ENCODE measurements at regions not wholly inside any gene's neighbourhood (a gene's known extent, or its start where the extent isn't known, plus 50 kb on each side); places are given as distances from the start of the nearest gene placed in this dataset.
"Not testable (repeated sequence)": the region's sequence is repeated elsewhere in the genome, so short reads cannot be mapped to it uniquely, and the experiment has no call there.

DNA sequence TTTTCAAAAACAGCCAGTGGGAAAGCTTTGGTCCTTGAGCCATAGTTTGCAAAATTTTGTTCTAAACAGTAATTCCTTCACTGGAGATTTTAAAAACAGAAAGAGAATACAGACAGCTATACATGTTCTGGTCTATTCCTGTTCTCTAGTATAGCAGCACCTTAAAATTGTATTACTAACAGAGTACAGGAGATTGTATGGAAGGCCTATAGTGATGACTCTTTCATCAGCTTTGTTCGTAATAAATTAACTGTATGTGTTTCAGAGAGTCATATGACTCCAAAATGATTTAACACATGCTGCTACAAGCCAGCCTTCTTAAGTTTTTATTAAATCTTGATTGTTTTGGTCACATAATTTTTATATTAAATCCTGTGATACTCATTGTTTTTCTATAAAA is 1124.6 kb upstream of the FAM98A start:
- intact Hi-C loops (cut with DNase I), result no loop called here
- Histone ChIP-seq H3K9me3 (ENCODE audit: control insufficient read depth, low read length) (no peaks in the 10 kb centered on the region), H3K4me3 (ENCODE audit: low read length) (no peak overlapping the region), H3K4me1 (ENCODE audit: control insufficient read depth, insufficient read depth, low read length) (no peaks in the 10 kb centered on the region), H3K27ac (ENCODE audit: low read length) (no peak overlapping the region), H3K27me3 (ENCODE audit: control insufficient read depth, insufficient read depth) (no peaks in the 10 kb centered on the region)
- no peak for DNase-seq
- 73% methylated on average over 1 of the region's 1 CpG for WGBS
- ATAC-seq, result no peak

DNA sequence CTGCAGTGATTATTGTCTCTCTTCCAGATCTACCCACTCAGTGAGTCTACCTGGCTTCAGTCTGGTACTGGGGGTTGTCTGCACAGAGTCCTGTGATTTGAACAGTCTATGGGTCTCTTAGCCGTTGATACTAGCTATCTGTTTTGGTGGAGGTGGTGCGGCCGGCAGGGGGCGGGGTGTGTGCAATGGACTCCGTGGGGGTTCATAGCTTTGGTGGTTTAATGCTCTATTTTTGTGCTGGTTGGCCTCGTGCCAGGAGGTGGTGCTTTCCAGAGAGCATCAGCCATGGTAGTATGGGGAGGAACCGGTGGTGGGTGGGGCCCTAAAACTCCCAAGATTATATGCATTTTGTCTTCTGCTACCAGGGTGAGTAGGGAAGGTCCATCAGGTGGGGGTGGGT is 1120.1 kb upstream of the FAM98A start:
- 86% methylated on average over 7 of the region's 7 CpGs for WGBS
- ATAC-seq (no peak), DNase-seq (peak in 2 of 3 donors; percentile 36 to 43)
- intact Hi-C loops (cut with DNase I), result no loop called here
- H3K27ac ChIP-seq (ENCODE audit: low read length), result no peak overlapping the region
- H3K4me1 ChIP-seq (ENCODE audit: control insufficient read depth, insufficient read depth, low read length), result no peaks in the 10 kb centered on the region
- no peak overlapping the region for H3K4me3 ChIP-seq (ENCODE audit: low read length)
- no peaks in the 10 kb centered on the region for H3K27me3 ChIP-seq (ENCODE audit: control insufficient read depth, insufficient read depth)
- H3K9me3 ChIP-seq (ENCODE audit: control insufficient read depth, low read length), result no peaks in the 10 kb centered on the region

DNA sequence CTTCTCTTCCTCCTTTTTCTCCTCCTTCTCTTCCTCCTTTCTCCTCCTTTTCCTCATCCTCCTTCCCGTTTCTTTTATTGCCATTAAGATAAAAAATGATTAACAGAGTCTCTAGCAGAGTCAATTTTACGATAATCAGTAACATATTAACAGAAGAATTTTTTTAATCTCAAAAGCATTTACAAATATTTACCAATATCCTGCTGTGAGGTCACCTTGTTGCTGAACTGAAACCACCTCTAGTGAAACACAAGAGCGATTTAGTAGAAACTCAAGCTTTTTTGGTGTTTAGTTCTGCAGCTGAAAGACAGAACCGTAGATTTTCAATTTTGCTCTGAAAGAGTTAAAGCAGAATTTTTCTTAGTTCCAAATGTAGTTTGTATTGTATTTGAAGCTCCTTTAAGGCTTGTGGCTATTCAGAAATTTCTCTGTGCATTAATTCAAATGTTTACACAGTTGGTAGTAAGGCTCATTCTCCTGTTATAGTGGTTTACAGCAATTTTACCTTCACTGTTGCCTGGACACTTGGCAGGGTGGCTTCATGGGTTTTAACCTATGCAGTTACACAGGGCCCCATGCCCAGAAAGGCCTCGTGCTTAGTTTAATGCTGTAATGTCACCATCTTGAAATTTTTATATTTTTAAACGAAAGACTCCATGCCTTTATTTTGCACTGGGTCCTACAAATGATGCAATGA is 1106.6 kb upstream of the FAM98A start:
- no peak overlapping the region for H3K27ac ChIP-seq (ENCODE audit: low read length)
- H3K9me3 ChIP-seq (ENCODE audit: control insufficient read depth, low read length), result no peaks in the 10 kb centered on the region
- DNase-seq, result no peak
- H3K27me3 ChIP-seq (ENCODE audit: control insufficient read depth, insufficient read depth), result no peaks in the 10 kb centered on the region
- 72% methylated on average over 6 of the region's 6 CpGs for whole genome bisulfite sequencing
- ATAC-seq, result no peak
- H3K4me1 ChIP-seq (ENCODE audit: control insufficient read depth, insufficient read depth, low read length), result no peaks in the 10 kb centered on the region
- intact Hi-C loops (cut with DNase I), result no loop called here
- no peak overlapping the region for H3K4me3 ChIP-seq (ENCODE audit: low read length)

DNA sequence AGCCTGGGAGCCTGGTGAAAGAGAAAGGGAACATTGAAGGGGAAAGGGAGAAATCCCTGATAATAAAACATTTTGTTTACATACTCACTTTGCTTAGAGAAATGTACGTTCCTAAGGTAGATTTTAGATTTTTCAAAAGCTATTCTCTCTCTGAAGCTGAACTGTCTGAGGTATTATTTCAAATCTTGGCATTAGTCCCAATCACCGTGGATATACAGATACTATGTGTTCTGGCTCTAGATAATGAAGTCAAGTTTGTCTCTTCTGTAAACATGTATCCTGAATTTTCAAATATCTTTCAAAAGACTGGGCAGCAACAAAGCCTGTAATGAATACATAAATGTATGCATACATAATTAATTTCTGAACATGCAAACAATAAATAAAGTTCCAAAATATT is 1104.2 kb upstream of the FAM98A start:
- intact Hi-C loops (cut with DNase I), result no loop called here
- Histone ChIP-seq H3K9me3 (ENCODE audit: control insufficient read depth, low read length) (no peaks in the 10 kb centered on the region), H3K27ac (ENCODE audit: low read length) (no peak overlapping the region), H3K4me3 (ENCODE audit: low read length) (no peak overlapping the region), H3K4me1 (ENCODE audit: control insufficient read depth, insufficient read depth, low read length) (no peaks in the 10 kb centered on the region), H3K27me3 (ENCODE audit: control insufficient read depth, insufficient read depth) (no peaks in the 10 kb centered on the region)
- ATAC-seq, result no peak
- DNase-seq, result no peak
- WGBS, result 32% methylated on average over 2 of the region's 2 CpGs

DNA sequence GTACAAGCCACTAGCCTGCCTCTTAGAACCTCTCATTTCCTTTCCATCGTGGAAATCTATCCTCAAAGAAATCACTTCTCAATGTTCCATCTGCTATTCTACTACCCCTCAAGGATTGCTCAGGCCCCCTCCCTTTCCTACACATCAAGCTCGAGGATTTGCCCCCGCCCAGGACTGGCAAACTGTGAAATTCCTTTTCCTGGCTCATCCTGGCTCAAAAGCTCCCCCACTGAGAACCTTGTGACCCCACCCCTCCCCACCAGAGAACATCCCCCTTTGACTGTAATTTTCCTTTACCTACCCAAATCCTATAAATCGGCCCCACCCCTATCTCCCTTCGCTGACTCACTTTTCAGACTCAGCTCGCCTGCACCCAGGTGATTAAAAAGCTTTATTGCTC is 1103.3 kb upstream of the FAM98A start:
- H3K27me3 ChIP-seq (ENCODE audit: control insufficient read depth, insufficient read depth); H3K9me3 ChIP-seq (ENCODE audit: control insufficient read depth, low read length); intact Hi-C loops (cut with DNase I); H3K4me3 ChIP-seq (ENCODE audit: low read length); H3K27ac ChIP-seq (ENCODE audit: low read length); ATAC-seq; H3K4me1 ChIP-seq (ENCODE audit: control insufficient read depth, insufficient read depth, low read length): not testable (repeated sequence)
- 79% methylated on average over 6 of the region's 6 CpGs for WGBS
- peak in 1 of 3 donors; percentile 13 for DNase-seq

DNA sequence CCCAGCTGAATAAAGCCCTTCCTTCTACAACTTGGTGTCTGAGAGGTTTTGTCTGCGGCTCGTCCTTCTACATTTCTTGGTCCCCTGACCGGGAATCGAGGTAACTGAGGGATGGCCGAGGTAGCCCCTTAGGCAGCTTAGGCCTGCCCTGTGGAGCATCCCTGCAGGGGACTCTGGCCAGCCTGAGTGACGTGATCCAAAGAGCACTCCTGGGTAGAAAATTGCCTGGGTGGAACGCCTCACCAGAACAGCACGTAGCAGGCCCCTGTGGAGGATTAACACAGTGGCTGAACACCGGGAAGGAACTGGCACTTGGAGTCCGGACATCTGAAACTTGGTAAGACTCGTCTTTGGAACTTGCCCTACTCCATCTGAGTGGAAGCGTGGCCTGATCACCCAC is 1078.5 kb upstream of the FAM98A start:
- ATAC-seq; H3K27me3 ChIP-seq (ENCODE audit: control insufficient read depth, insufficient read depth); DNase-seq; intact Hi-C loops (cut with DNase I); H3K4me3 ChIP-seq (ENCODE audit: low read length); H3K27ac ChIP-seq (ENCODE audit: low read length); H3K9me3 ChIP-seq (ENCODE audit: control insufficient read depth, low read length); H3K4me1 ChIP-seq (ENCODE audit: control insufficient read depth, insufficient read depth, low read length): not testable (repeated sequence)
- WGBS, result 90% methylated on average over 12 of the region's 12 CpGs

DNA sequence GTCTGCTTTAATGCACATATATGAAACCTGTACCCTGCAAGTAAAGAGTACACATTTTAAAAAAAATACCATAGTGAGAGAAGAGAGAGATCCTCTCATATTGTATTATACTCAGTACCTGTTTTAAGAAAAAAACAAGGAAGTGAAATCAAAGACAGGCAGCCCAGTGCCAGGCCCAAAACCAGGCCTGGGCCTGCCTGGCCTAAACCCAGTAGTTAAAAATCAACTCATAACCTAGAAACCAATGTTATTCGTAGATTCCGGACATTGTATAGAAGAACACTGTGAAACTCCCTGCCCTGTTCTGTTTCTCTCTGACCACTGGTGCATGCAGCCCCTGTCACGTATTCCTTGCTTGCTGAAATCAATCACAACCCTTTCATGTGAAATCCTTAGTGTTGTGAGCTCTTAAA is 1078.0 kb upstream of the FAM98A start:
- ATAC-seq; DNase-seq; H3K4me3 ChIP-seq (ENCODE audit: low read length); H3K4me1 ChIP-seq (ENCODE audit: control insufficient read depth, insufficient read depth, low read length); H3K27me3 ChIP-seq (ENCODE audit: control insufficient read depth, insufficient read depth); intact Hi-C loops (cut with DNase I); H3K9me3 ChIP-seq (ENCODE audit: control insufficient read depth, low read length); H3K27ac ChIP-seq (ENCODE audit: low read length): not testable (repeated sequence)
- 89% methylated on average over 3 of the region's 3 CpGs for WGBS

DNA sequence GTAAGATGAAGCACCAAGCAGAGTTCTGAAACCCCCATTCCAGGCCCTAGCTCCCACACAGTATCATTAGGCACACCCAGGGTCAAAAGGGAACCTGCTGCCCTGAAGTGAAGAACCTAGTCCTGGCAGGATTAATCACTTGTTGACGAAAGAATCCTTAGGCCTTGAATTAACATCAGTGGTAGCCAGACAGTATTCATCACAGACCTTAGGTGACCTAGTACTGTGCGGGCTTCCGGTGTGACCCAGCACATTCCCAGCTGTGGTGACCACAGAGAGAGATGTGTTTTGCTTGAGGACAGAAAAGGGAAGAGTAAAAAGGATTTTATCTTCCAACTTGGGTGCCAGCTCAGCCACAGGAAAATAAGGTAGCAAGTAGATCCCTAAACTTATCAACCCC is 1071.4 kb upstream of the FAM98A start:
- Histone ChIP-seq H3K4me3 (ENCODE audit: low read length) (no peak overlapping the region), H3K27ac (ENCODE audit: low read length) (no peak overlapping the region), H3K4me1 (ENCODE audit: control insufficient read depth, insufficient read depth, low read length) (no peaks in the 10 kb centered on the region), H3K9me3 (ENCODE audit: control insufficient read depth, low read length) (no peaks in the 10 kb centered on the region), H3K27me3 (ENCODE audit: control insufficient read depth, insufficient read depth) (no peaks in the 10 kb centered on the region)
- ATAC-seq (no peak), DNase-seq (no peak)
- 93% methylated on average over 3 of the region's 3 CpGs for WGBS
- intact Hi-C loops (cut with DNase I), result no loop called here

DNA sequence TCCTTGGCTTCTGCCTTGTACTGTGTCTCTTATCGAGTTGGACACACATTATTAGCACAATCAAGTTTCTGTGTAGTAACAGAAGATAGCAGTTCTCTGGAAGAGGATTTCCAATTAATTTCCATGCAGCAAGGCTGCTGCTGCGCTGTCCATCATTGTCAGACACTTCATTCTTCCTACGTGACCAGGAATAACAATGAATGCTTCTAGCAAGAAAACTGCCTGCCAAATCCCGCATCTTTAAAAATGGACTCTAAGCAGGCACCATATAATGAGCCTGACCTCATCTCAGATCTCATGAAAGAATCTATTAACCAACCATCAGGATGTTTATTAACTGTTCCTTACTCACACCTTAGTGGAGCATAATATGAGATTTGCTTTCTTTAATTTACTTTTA is 1067.7 kb upstream of the FAM98A start:
- DNase-seq (no peak), ATAC-seq (no peak)
- H3K27ac ChIP-seq (ENCODE audit: low read length), result no peak overlapping the region
- H3K9me3 ChIP-seq (ENCODE audit: control insufficient read depth, low read length), result no peaks in the 10 kb centered on the region
- no peaks in the 10 kb centered on the region for H3K4me1 ChIP-seq (ENCODE audit: control insufficient read depth, insufficient read depth, low read length)
- no peak overlapping the region for H3K4me3 ChIP-seq (ENCODE audit: low read length)
- intact Hi-C loops (cut with DNase I), result no loop called here
- H3K27me3 ChIP-seq (ENCODE audit: control insufficient read depth, insufficient read depth), result no peaks in the 10 kb centered on the region
- 49% methylated on average over 4 of the region's 4 CpGs for WGBS

DNA sequence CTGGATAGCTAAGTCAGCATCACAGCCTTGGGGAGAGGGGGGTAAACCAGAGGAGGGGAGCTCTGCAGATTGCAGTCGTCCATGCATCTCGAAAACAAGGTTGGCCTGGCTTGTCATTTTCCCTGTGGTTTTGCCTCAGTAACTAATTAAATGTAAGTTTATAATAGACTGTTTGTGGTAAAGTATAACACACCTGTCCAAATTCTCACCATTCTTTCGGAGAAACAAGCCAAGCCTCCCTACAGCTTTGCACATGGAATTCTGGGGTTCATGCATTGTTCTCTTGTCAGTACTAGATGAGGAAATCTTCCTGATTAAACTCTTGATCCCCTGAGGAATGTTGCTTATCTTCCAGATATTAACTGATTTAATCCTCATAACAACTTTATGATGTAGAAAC is 1065.2 kb upstream of the FAM98A start:
- no peaks in the 10 kb centered on the region for H3K9me3 ChIP-seq (ENCODE audit: control insufficient read depth, low read length)
- ATAC-seq (no peak), DNase-seq (no peak)
- no peak overlapping the region for H3K4me3 ChIP-seq (ENCODE audit: low read length)
- H3K27ac ChIP-seq (ENCODE audit: low read length), result no peak overlapping the region
- WGBS, result 54% methylated on average over 3 of the region's 3 CpGs
- no peaks in the 10 kb centered on the region for H3K27me3 ChIP-seq (ENCODE audit: control insufficient read depth, insufficient read depth)
- no peaks in the 10 kb centered on the region for H3K4me1 ChIP-seq (ENCODE audit: control insufficient read depth, insufficient read depth, low read length)
- intact Hi-C loops (cut with DNase I), result no loop called here

DNA sequence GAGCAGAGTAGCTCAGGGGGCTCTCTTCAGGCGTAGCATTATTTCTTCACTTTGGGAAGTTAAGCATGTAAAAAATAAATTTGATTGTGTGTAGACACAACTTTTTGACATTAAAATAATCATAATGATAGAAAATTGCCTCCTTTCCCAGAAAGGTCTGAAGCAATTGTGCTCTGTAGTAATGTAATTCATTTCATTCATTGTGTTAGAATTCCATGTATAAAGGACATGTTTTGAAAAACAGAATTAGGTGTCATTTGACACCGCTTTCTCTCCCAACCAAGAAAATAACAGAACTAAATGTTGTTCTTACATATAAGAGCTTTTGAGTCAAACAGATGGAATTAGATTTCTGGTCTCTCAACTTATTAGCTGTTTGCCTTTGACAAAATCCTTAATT is 1064.2 kb upstream of the FAM98A start:
- WGBS, result 94% methylated on average over 2 of the region's 2 CpGs
- no peak for DNase-seq
- Histone ChIP-seq H3K27ac (ENCODE audit: low read length) (no peak overlapping the region), H3K4me3 (ENCODE audit: low read length) (no peak overlapping the region), H3K4me1 (ENCODE audit: control insufficient read depth, insufficient read depth, low read length) (no peaks in the 10 kb centered on the region), H3K9me3 (ENCODE audit: control insufficient read depth, low read length) (no peaks in the 10 kb centered on the region), H3K27me3 (ENCODE audit: control insufficient read depth, insufficient read depth) (no peaks in the 10 kb centered on the region)
- ATAC-seq, result no peak
- intact Hi-C loops (cut with DNase I), result no loop called here

DNA sequence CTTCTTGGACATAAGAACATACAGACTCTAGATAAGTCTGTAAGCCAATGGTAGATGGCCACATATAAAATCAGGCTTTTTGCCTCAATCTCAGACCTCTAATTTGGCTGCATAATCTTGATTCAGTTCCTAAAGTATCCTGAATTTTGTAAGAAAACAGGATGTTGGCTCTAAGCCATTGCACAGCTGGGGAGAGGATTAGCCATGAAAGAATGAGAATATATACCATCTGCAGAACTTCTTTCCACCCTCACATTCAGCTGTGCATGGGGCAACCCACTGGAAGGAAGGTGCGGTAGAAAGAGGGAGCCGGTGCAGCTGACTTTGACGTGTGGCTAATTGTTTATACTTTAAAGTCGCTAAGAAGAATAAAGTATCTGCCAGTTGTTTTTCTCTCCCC is 1061.6 kb upstream of the FAM98A start:
- WGBS, result 45% methylated on average over 4 of the region's 4 CpGs
- Histone ChIP-seq H3K9me3 (ENCODE audit: control insufficient read depth, low read length) (no peaks in the 10 kb centered on the region), H3K4me3 (ENCODE audit: low read length) (no peak overlapping the region), H3K4me1 (ENCODE audit: control insufficient read depth, insufficient read depth, low read length) (no peaks in the 10 kb centered on the region), H3K27ac (ENCODE audit: low read length) (no peak overlapping the region), H3K27me3 (ENCODE audit: control insufficient read depth, insufficient read depth) (no peaks in the 10 kb centered on the region)
- no peak for DNase-seq
- ATAC-seq, result no peak
- intact Hi-C loops (cut with DNase I), result no loop called here

Measured in right cardiac atrium (tissue), 5 donors.